ENCODE measurements at regions not wholly inside any gene's neighbourhood (a gene's known extent, or its start where the extent isn't known, plus 50 kb on each side); places are given as distances from the start of the nearest gene placed in this dataset.

DNA sequence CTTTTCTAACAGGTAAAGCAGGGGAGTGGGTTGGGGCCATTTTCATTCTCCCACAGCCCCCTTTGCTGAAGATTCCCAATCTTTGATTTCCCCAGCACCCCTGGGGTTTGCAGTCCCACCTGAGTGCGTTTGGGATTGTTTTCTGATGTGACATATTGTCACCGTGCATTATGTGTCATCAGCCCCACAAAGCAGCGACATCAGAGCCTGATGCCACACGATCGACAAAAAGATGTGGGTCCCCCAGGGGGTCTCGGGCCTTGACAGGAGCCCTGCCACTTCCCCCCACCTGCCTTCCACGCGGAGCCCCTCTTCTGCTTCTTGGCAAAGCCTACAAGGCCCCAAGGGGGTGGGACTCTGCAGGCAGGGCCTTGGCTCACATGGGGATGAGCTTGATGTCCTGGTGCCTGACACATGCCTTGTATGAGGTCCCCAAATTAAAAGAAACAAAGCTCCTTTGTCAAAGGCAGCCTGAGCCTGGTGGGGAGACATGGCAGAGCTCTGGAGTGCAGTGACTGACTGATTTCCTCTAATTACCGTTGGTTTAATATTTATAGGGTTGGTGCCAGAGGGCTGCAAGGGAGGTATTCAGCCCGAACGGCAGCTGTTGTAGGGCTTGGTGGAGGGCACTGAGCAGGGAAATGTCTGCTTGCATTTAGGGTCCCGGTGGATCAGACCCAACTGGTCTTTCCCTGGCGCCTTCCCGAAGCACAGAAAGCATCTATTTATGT, 149.2 kb downstream of the MIAT start:
- Histone ChIP-seq H3K18ac (ENCODE audit: low read length) (peak overlapping the region; percentile 8), H3K79me1 (ENCODE audit: low read depth, low read length) (no peaks in the 10 kb centered on the region), H3K4me2 (ENCODE audit: insufficient read depth, low read length, poor library complexity, severe bottlenecking) (no peak overlapping the region), H2AFZ (ENCODE audit: low read length) (no peak overlapping the region), H3K36me3 (replicated peaks in 1 of 2; ENCODE audit: control insufficient read depth in 2 of 2, insufficient read depth in 2 of 2, low read length in 2 of 2) (no peaks in the 10 kb centered on the region), H3K14ac (ENCODE audit: low read length) (no peak overlapping the region), H2AK5ac (ENCODE audit: low read depth, low read length) (no peak overlapping the region), H4K8ac (ENCODE audit: low read depth, low read length) (no peak overlapping the region), H3K27me3 (ENCODE audit: control insufficient read depth in 3 of 3, insufficient read depth in 3 of 3, low read depth in 1 of 3, low read length in 3 of 3) (no peaks in the 10 kb centered on the region), H2BK12ac (ENCODE audit: low read length) (no peak overlapping the region), H3K4me3 (ENCODE audit: low read length in 2 of 2) (no peak overlapping the region), H2BK5ac (ENCODE audit: low read length) (no peak overlapping the region), H3K9me3 (replicated peaks in 1 of 2; ENCODE audit: control insufficient read depth in 2 of 2, insufficient read depth in 1 of 2, low read depth in 1 of 2, low read length in 2 of 2) (no peaks in the 10 kb centered on the region), H2BK15ac (ENCODE audit: low read length) (no peak overlapping the region), H4K91ac (ENCODE audit: low read depth, low read length, poor library complexity) (no peak overlapping the region), H3K27ac (replicated peaks; ENCODE audit: low read length) (no peak overlapping the region), H3K4me1 (ENCODE audit: control insufficient read depth in 2 of 2, insufficient read depth in 1 of 2, low read depth in 1 of 2, low read length in 2 of 2) (peaks cover 5% of the 10 kb centered on the region in 2 donors), H3K4ac (ENCODE audit: low read length) (no peak overlapping the region), H3K23ac (ENCODE audit: low read depth, low read length, poor library complexity) (no peak overlapping the region), H3K9ac (ENCODE audit: low read depth, low read length, poor library complexity) (no peak overlapping the region), H2BK120ac (ENCODE audit: low read depth, low read length) (no peak overlapping the region)
- DNase-seq (ENCODE audit: low spot score): no peak
- no CpG with 5 or more reads among the region's 14 CpGs for WGBS, 2 donors (ENCODE audit: extremely low coverage in 2 of 2, insufficient read length in 2 of 2, insufficient replicate concordance in 1 of 2)

DNA sequence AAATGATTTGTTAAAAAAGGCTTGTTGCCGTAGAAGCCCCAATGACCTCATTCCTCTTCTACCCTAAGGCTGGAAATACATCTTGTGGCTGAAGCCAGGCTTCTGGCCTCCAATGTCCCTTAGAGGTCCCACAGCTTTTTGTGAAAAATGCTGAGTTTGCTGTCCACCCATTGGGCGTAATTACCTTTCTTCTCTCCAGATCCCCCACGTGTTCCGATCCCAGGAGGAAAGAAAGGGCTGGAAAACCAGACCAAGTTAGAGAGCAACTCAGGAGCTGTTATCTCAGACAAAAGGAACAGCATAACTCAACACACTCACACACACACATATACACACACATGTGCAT, 154.2 kb downstream of the MIAT start:
- H2AFZ ChIP-seq (ENCODE audit: low read length): no peak overlapping the region
- no peak overlapping the region for H3K14ac ChIP-seq (ENCODE audit: low read length)
- H3K79me1 ChIP-seq (ENCODE audit: low read depth, low read length): no peaks in the 10 kb centered on the region
- H3K4me2 ChIP-seq (ENCODE audit: insufficient read depth, low read length, poor library complexity, severe bottlenecking): no peak overlapping the region
- DNase-seq (ENCODE audit: low spot score): no peak
- no peaks in the 10 kb centered on the region for H3K9me3 ChIP-seq (replicated peaks in 1 of 2; ENCODE audit: control insufficient read depth in 2 of 2, insufficient read depth in 1 of 2, low read depth in 1 of 2, low read length in 2 of 2)
- H3K4ac ChIP-seq (ENCODE audit: low read length): no peak overlapping the region
- H3K27me3 ChIP-seq (ENCODE audit: control insufficient read depth in 3 of 3, insufficient read depth in 3 of 3, low read depth in 1 of 3, low read length in 3 of 3): no peaks in the 10 kb centered on the region
- WGBS, 2 donors (ENCODE audit: extremely low coverage in 2 of 2, insufficient read length in 2 of 2, insufficient replicate concordance in 1 of 2): no CpG with 5 or more reads among the region's 4 CpGs
- no peak overlapping the region for H3K9ac ChIP-seq (ENCODE audit: low read depth, low read length, poor library complexity)
- no peaks in the 10 kb centered on the region for H3K36me3 ChIP-seq (replicated peaks in 1 of 2; ENCODE audit: control insufficient read depth in 2 of 2, insufficient read depth in 2 of 2, low read length in 2 of 2)
- no peak overlapping the region for H3K18ac ChIP-seq (ENCODE audit: low read length)
- H2BK120ac ChIP-seq (ENCODE audit: low read depth, low read length): no peak overlapping the region
- H3K4me3 ChIP-seq (ENCODE audit: low read length in 2 of 2): no peak overlapping the region
- no peak overlapping the region for H3K23ac ChIP-seq (ENCODE audit: low read depth, low read length, poor library complexity)
- no peak overlapping the region for H2BK5ac ChIP-seq (ENCODE audit: low read length)
- H4K91ac ChIP-seq (ENCODE audit: low read depth, low read length, poor library complexity): no peak overlapping the region
- H4K8ac ChIP-seq (ENCODE audit: low read depth, low read length): no peak overlapping the region
- H3K4me1 ChIP-seq (ENCODE audit: control insufficient read depth in 2 of 2, insufficient read depth in 1 of 2, low read depth in 1 of 2, low read length in 2 of 2): peaks cover 5 to 7% of the 10 kb centered on the region in 2 donors
- H2BK12ac ChIP-seq (ENCODE audit: low read length): no peak overlapping the region
- H2BK15ac ChIP-seq (ENCODE audit: low read length): no peak overlapping the region
- H2AK5ac ChIP-seq (ENCODE audit: low read depth, low read length): no peak overlapping the region
- no peak overlapping the region for H3K27ac ChIP-seq (replicated peaks; ENCODE audit: low read length)

DNA sequence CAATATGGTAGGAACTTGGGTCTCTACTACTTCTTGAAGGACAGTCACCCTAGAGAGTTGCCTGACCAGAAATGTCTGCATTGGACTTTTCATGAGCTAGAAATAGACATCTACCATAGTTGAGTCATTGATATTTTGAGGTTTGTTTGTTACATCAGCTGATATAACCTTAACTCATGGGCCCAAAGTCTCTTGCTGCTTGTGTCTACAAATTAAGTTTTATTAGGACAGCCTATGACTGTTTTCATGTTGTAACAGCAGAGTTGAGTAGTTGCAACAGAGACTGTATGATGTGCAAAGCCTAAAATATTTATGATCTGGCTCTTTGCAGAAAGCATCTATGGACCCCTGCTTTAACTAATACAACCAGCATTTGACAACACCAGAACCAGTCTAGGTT, 155.3 kb downstream of the MIAT start:
- Histone ChIP-seq H4K91ac (ENCODE audit: low read depth, low read length, poor library complexity) (no peak overlapping the region), H3K4ac (ENCODE audit: low read length) (no peak overlapping the region), H2AK5ac (ENCODE audit: low read depth, low read length) (no peak overlapping the region), H2BK120ac (ENCODE audit: low read depth, low read length) (no peak overlapping the region), H2AFZ (ENCODE audit: low read length) (no peak overlapping the region), H4K8ac (ENCODE audit: low read depth, low read length) (no peak overlapping the region), H3K4me2 (ENCODE audit: insufficient read depth, low read length, poor library complexity, severe bottlenecking) (no peak overlapping the region), H3K4me3 (ENCODE audit: low read length in 2 of 2) (no peak overlapping the region), H3K27ac (replicated peaks; ENCODE audit: low read length) (no peak overlapping the region), H3K79me1 (ENCODE audit: low read depth, low read length) (no peaks in the 10 kb centered on the region), H2BK5ac (ENCODE audit: low read length) (no peak overlapping the region), H3K9me3 (replicated peaks in 1 of 2; ENCODE audit: control insufficient read depth in 2 of 2, insufficient read depth in 1 of 2, low read depth in 1 of 2, low read length in 2 of 2) (no peaks in the 10 kb centered on the region), H3K14ac (ENCODE audit: low read length) (no peak overlapping the region), H3K18ac (ENCODE audit: low read length) (no peak overlapping the region), H3K23ac (ENCODE audit: low read depth, low read length, poor library complexity) (no peak overlapping the region), H3K36me3 (replicated peaks in 1 of 2; ENCODE audit: control insufficient read depth in 2 of 2, insufficient read depth in 2 of 2, low read length in 2 of 2) (no peaks in the 10 kb centered on the region), H2BK15ac (ENCODE audit: low read length) (no peak overlapping the region), H2BK12ac (ENCODE audit: low read length) (no peak overlapping the region), H3K9ac (ENCODE audit: low read depth, low read length, poor library complexity) (no peak overlapping the region), H3K4me1 (ENCODE audit: control insufficient read depth in 2 of 2, insufficient read depth in 1 of 2, low read depth in 1 of 2, low read length in 2 of 2) (peaks cover 5 to 7% of the 10 kb centered on the region in 2 donors), H3K27me3 (ENCODE audit: control insufficient read depth in 3 of 3, insufficient read depth in 3 of 3, low read depth in 1 of 3, low read length in 3 of 3) (no peaks in the 10 kb centered on the region)
- DNase-seq (ENCODE audit: low spot score): no peak

DNA sequence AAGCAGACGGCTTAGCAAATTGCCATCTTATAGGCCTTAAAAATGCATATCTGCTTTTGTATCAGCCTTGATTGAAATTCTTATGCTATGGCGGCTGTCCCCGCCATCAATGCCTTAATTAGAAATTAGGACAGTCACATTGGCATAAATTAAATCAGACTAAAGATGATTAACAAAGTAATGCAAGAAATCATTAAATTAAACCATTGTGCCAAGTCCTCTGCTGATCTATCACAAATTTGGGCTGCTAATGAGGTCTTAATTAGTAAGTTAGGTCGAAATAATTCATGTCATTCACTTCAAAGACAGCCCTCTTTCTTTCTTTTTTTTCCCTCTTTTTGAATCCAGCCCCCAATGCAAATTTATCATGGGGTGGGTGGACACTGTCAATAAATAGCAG, 159.3 kb downstream of the MIAT start:
- Histone ChIP-seq H3K4me2 (ENCODE audit: insufficient read depth, low read length, poor library complexity, severe bottlenecking) (no peak overlapping the region), H3K14ac (ENCODE audit: low read length) (no peak overlapping the region), H3K9me3 (replicated peaks in 1 of 2; ENCODE audit: control insufficient read depth in 2 of 2, insufficient read depth in 1 of 2, low read depth in 1 of 2, low read length in 2 of 2) (peaks cover 0 to 8% of the 10 kb centered on the region in 2 donors), H2AK5ac (ENCODE audit: low read depth, low read length) (no peak overlapping the region), H3K79me1 (ENCODE audit: low read depth, low read length) (no peaks in the 10 kb centered on the region), H2BK120ac (ENCODE audit: low read depth, low read length) (no peak overlapping the region), H4K8ac (ENCODE audit: low read depth, low read length) (no peak overlapping the region), H4K91ac (ENCODE audit: low read depth, low read length, poor library complexity) (no peak overlapping the region), H3K27ac (replicated peaks; ENCODE audit: low read length) (no peak overlapping the region), H3K27me3 (ENCODE audit: control insufficient read depth in 3 of 3, insufficient read depth in 3 of 3, low read depth in 1 of 3, low read length in 3 of 3) (no peaks in the 10 kb centered on the region), H3K4me1 (ENCODE audit: control insufficient read depth in 2 of 2, insufficient read depth in 1 of 2, low read depth in 1 of 2, low read length in 2 of 2) (peaks cover 0 to 1% of the 10 kb centered on the region in 2 donors), H3K9ac (ENCODE audit: low read depth, low read length, poor library complexity) (no peak overlapping the region), H3K23ac (ENCODE audit: low read depth, low read length, poor library complexity) (no peak overlapping the region), H2BK5ac (ENCODE audit: low read length) (no peak overlapping the region), H3K4ac (ENCODE audit: low read length) (no peak overlapping the region), H3K36me3 (replicated peaks in 1 of 2; ENCODE audit: control insufficient read depth in 2 of 2, insufficient read depth in 2 of 2, low read length in 2 of 2) (no peaks in the 10 kb centered on the region), H3K4me3 (ENCODE audit: low read length in 2 of 2) (no peak overlapping the region), H2BK15ac (ENCODE audit: low read length) (no peak overlapping the region), H3K18ac (ENCODE audit: low read length) (no peak overlapping the region), H2AFZ (ENCODE audit: low read length) (no peak overlapping the region), H2BK12ac (ENCODE audit: low read length) (no peak overlapping the region)
- no peak for DNase-seq (ENCODE audit: low spot score)
- WGBS, 2 donors (ENCODE audit: extremely low coverage in 2 of 2, insufficient read length in 2 of 2, insufficient replicate concordance in 1 of 2): no CpG with 5 or more reads among the region's 4 CpGs

Data from neuronal stem cell (in vitro differentiated cells).